Upper lobe of left lung (tissue), 6 donors: ENCODE measurements at regions not wholly inside any gene's neighbourhood (a gene's known extent, or its start where the extent isn't known, plus 50 kb on each side); places are given as distances from the start of the nearest gene placed in this dataset.

Experiments
- ATAC-seq, 2 donors: fragments of 200-7000 bp; cut with Tn5 transposase; one replicate each; pipeline ENCODE4 v1.9.1; 2022; ENCODE audit warnings: mild to moderate bottlenecking in 2 of 2, moderate library complexity in 2 of 2; ENCODE audit not compliant: low FRiP score in 2 of 2
- DNase-seq, 2 donors: peaks; one replicate each; pipeline ENCODE4 v3.0.0-alpha.2; 2019 to 2020
- H3K27ac ChIP-seq, 4 donors: fragments of 200-600 bp; sonication (generic); one replicate each; pipeline ENCODE4 v1.5.1; 2016 to 2019
- H3K27me3 ChIP-seq, 4 donors: fragments of 200-600 bp; sonication (generic); one replicate each; pipeline ENCODE4 v1.5.1; 2017 to 2019
- H3K36me3 ChIP-seq, 4 donors: fragments of 200-600 bp; sonication (generic); one replicate each; pipeline ENCODE4 v1.5.1; 2016 to 2019
- H3K4me1 ChIP-seq, 4 donors: fragments of 200-600 bp; sonication (generic); one replicate each; pipeline ENCODE4 v1.5.1; 2018 to 2019
- H3K4me3 ChIP-seq, 4 donors: fragments of 200-600 bp; sonication (generic); one replicate each; pipeline ENCODE4 v1.5.1; 2017 to 2019; ENCODE audit warnings: mild to moderate bottlenecking in 2 of 4, moderate library complexity in 1 of 4
- H3K9me3 ChIP-seq, 4 donors: fragments of 200-600 bp; sonication (generic); one replicate each; pipeline ENCODE4 v1.5.1; 2018 to 2019
- EP300 ChIP-seq, 4 donors: sonication (generic); formaldehyde crosslinking; IDR thresholded peaks; one replicate each; pipeline ENCODE4 v1.5.1; 2017; ENCODE audit warnings: antibody characterized with exemption in 4 of 4, control low read depth in 2 of 4
- POLR2A ChIP-seq, 4 donors: fragments of 450-650 bp; IDR thresholded peaks; one replicate each; pipeline ENCODE4 v1.5.1; 2016 to 2017; ENCODE audit warnings: antibody characterized with exemption in 4 of 4, mild to moderate bottlenecking in 2 of 4
- POLR2AphosphoS5 ChIP-seq, 2 donors: sonication (generic); formaldehyde crosslinking; IDR thresholded peaks; one replicate each; pipeline ENCODE4 v1.5.1; 2017; ENCODE audit warnings: antibody characterized with exemption in 2 of 2
- WGBS, 2 donors: methylation state at CpG; one replicate each; pipeline ENCODE4 v1.1.5; 2017 to 2018; 5-methylcytosine and 5-hydroxymethylcytosine counted together
- TF ChIP-seq, protein P1 (sequence below), 6 experiments: fragments of 450-650 bp in 4 of 6; fragments of 200-600 bp in 2 of 6; sonication (generic) in 2 of 6; IDR thresholded peaks; one replicate each; pipeline ENCODE4 v1.5.1; 2016 to 2019; ENCODE audit warnings: antibody characterized with exemption in 6 of 6
- donor health status: DM: no; HTN: no; CAD: no; lungs with moderate emphysema.
- donor health status: DM: no; HTN: yes; CAD: no; lungs with severe emphysema.

DNA sequence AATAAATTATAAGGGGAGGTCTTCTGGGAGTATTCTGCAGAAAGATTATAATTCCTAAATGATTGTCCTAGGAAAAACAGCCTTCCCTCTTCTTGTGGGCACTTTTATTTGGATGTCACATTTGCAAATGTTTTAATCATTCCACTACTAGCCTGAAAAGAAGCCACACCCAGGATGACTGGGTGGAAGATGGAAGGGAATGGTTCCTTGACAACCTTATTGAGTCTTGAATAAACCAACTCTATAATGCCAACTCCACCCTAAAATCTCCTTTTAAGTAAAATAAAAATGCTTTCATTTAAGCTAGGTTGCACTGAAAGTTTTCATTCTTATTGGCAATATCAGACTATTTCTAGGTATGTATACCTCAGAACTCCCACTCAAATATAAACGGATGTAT, 494.6 kb downstream of the RFC3 start:
- no peaks in the 10 kb centered on the region for H3K36me3 ChIP-seq
- no peak overlapping the region for H3K4me3 ChIP-seq
- TF ChIP-seq POLR2A (IDR thresholded peaks at IDR 0.05) (no peak), EP300 (IDR thresholded peaks at IDR 0.05) (no peak), POLR2AphosphoS5 (IDR thresholded peaks at IDR 0.05) (no peak)
- TF ChIP-seq, protein P1, sequence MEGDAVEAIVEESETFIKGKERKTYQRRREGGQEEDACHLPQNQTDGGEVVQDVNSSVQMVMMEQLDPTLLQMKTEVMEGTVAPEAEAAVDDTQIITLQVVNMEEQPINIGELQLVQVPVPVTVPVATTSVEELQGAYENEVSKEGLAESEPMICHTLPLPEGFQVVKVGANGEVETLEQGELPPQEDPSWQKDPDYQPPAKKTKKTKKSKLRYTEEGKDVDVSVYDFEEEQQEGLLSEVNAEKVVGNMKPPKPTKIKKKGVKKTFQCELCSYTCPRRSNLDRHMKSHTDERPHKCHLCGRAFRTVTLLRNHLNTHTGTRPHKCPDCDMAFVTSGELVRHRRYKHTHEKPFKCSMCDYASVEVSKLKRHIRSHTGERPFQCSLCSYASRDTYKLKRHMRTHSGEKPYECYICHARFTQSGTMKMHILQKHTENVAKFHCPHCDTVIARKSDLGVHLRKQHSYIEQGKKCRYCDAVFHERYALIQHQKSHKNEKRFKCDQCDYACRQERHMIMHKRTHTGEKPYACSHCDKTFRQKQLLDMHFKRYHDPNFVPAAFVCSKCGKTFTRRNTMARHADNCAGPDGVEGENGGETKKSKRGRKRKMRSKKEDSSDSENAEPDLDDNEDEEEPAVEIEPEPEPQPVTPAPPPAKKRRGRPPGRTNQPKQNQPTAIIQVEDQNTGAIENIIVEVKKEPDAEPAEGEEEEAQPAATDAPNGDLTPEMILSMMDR (IDR thresholded peaks at IDR 0.05): no peak
- H3K9me3 ChIP-seq: no peaks in the 10 kb centered on the region
- H3K27me3 ChIP-seq: no peaks in the 10 kb centered on the region
- no peak overlapping the region for H3K27ac ChIP-seq
- ATAC-seq (no peak), DNase-seq (no peak)
- WGBS, 2 donors: 95 to 96% methylated on average over 1 of the region's 1 CpG
- H3K4me1 ChIP-seq: no peaks in the 10 kb centered on the region

DNA sequence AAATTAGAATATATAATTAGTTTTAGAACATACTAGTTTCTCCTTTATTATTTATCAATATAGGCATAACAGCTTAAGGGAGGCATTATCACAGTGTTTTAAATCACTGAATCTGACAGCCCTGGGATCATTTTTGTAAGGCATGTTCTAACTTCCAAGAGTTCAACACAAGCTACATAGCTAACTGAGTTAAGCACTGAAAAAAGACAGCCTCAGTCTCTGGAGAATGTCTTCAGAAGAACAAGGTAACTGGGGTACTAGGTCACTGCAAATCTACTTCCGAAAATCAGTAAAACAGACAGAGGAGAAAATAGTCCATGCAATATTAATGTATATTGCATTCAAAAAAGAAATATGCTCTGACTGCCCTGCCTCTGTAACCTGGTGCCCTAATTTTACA, 502.1 kb downstream of the RFC3 start:
- H3K9me3 ChIP-seq: no peaks in the 10 kb centered on the region
- TF ChIP-seq POLR2AphosphoS5 (IDR thresholded peaks at IDR 0.05) (no peak), POLR2A (IDR thresholded peaks at IDR 0.05) (no peak), EP300 (IDR thresholded peaks at IDR 0.05) (no peak)
- TF ChIP-seq, protein P1 (IDR thresholded peaks at IDR 0.05): no peak
- 90% methylated on average over 1 of the region's 1 CpG for WGBS, 2 donors
- ATAC-seq: no peak
- no peak for DNase-seq
- no peaks in the 10 kb centered on the region for H3K36me3 ChIP-seq
- H3K4me1 ChIP-seq: no peaks in the 10 kb centered on the region
- no peaks in the 10 kb centered on the region for H3K27me3 ChIP-seq
- H3K4me3 ChIP-seq: no peak overlapping the region
- no peak overlapping the region for H3K27ac ChIP-seq

DNA sequence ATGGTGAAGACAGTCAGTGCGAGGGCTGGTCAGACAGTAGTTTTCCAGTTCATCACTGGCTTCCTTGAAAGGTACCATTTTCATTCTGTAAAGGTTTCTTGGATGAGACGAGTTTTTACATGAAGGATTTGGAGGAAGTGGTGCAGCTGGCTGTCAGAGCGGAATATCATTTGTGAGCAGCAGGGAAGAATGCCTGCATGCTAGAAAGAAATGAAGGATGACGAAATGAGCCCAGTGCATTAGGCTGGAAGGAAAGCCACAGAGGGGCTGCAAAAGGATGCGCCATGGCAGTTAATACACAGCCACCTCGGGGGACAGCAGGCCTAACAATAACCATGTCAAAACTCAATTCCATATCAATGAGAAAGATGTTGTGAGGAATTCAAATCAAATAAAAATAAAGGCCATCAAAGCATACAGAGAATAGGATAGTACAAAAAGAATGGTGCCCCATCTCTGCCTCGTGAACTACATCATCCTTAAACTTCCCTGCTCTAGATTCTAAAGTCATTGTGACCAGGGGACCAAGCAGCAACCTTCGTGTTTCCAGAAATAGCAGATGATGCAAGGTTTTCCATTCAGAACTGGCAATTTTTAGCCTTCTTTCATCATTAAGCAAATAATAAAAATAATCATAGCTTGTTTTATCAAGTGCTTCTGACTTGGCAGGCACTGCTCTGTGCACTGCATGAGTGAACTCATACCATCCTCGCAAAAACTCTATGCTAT, 504.2 kb downstream of the RFC3 start:
- Histone ChIP-seq H3K36me3 (no peaks in the 10 kb centered on the region), H3K9me3 (no peaks in the 10 kb centered on the region), H3K4me3 (no peak overlapping the region), H3K27ac (no peak overlapping the region), H3K27me3 (no peaks in the 10 kb centered on the region), H3K4me1 (no peaks in the 10 kb centered on the region)
- DNase-seq (no peak), ATAC-seq (no peak)
- WGBS, 2 donors: 57 to 65% methylated on average over 9 of the region's 9 CpGs
- TF ChIP-seq, protein P1 (IDR thresholded peaks at IDR 0.05): no peak
- TF ChIP-seq POLR2A (IDR thresholded peaks at IDR 0.05) (no peak), POLR2AphosphoS5 (IDR thresholded peaks at IDR 0.05) (no peak), EP300 (IDR thresholded peaks at IDR 0.05) (no peak)

DNA sequence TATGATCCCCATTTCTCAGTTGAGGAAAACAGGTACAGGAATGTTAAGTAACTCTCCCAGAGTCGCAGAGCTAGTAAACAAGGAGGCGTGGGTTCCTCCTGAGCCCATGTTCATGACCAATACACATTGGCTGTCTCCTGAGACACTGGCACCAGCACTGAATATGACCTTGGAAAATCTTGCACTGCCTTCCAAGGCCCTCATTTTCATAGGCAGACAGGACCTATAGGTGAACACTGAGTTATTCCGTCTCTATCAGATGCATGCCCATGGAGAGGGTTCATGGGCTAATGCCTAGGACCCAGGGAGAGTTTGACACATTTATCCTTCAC, 504.8 kb downstream of the RFC3 start:
- Histone ChIP-seq H3K36me3 (no peaks in the 10 kb centered on the region), H3K4me3 (no peak overlapping the region), H3K4me1 (no peaks in the 10 kb centered on the region), H3K9me3 (no peaks in the 10 kb centered on the region), H3K27me3 (no peaks in the 10 kb centered on the region), H3K27ac (no peak overlapping the region)
- DNase-seq (no peak), ATAC-seq (no peak)
- no peak for TF ChIP-seq POLR2A (IDR thresholded peaks at IDR 0.05)
- TF ChIP-seq EP300 (IDR thresholded peaks at IDR 0.05): no peak
- TF ChIP-seq, protein P1 (IDR thresholded peaks at IDR 0.05): no peak
- TF ChIP-seq POLR2AphosphoS5 (IDR thresholded peaks at IDR 0.05): no peak
- 63 to 71% methylated on average over 3 of the region's 3 CpGs for WGBS, 2 donors
